Transverse colon (tissue), 4 donors: ENCODE measurements at regions not wholly inside any gene's neighbourhood (a gene's known extent, or its start where the extent isn't known, plus 50 kb on each side); places are given as distances from the start of the nearest gene placed in this dataset.

Experiments used
- CTCF ChIP-seq, 5 experiments: fragments of 200-600 bp in 3 of 5; fragments of 450-650 bp in 2 of 5; sonication (generic) in 3 of 5; IDR thresholded peaks; 1 replicate in 2 of 5; 2 replicates in 3 of 5; pipeline ENCODE4 v1.5.1; 2016 to 2017; ENCODE audit warnings: antibody characterized with exemption in 5 of 5, inconsistent platforms in 3 of 5, mild to moderate bottlenecking in 2 of 5, moderate library complexity in 1 of 5
- POLR2A ChIP-seq: fragments of 450-650 bp; IDR thresholded peaks from one replicate; pipeline ENCODE4 v1.6.1; 2016; ENCODE audit warnings: antibody characterized with exemption, mild to moderate bottlenecking, moderate library complexity
- POLR2AphosphoS5 ChIP-seq, 3 donors: sonication (generic); formaldehyde crosslinking; IDR thresholded peaks; one replicate each; pipeline ENCODE4 v1.6.1; 2016; ENCODE audit warnings: antibody characterized with exemption in 3 of 3

GRCh38 chr12:123073962-123074801 lies 76.7 kb downstream of the PITPNM2 start:
- TF ChIP-seq POLR2AphosphoS5 (IDR thresholded peaks at IDR 0.05): no peak
- no peak for TF ChIP-seq CTCF (IDR thresholded peaks at IDR 0.05)
- TF ChIP-seq POLR2A: no peak
